GM12891 (cell line): ENCODE measurements at regions not wholly inside any gene's neighbourhood (a gene's known extent, or its start where the extent isn't known, plus 50 kb on each side); places are given as distances from the start of the nearest gene placed in this dataset.

ENCODE experiments used
- PAX5 ChIP-seq: IDR thresholded peaks from 2 replicates; pipeline ENCODE4 v1.6.1; 2011; ENCODE audit warnings: low read length, moderate library complexity, mild to moderate bottlenecking; ENCODE audit not compliant: insufficient read depth, severe bottlenecking
- POLR2A ChIP-seq: IDR thresholded peaks from 2 replicates; pipeline ENCODE4 v1.6.1; 2011; ENCODE audit warnings: low read depth, low read length, control low read depth
- POLR2AphosphoS5 ChIP-seq: IDR thresholded peaks from 2 replicates; pipeline ENCODE4 v1.6.1; 2011; ENCODE audit warnings: low read depth, low read length, control low read depth
- POU2F2 ChIP-seq: IDR thresholded peaks from 2 replicates; pipeline ENCODE4 v1.6.1; 2011; ENCODE audit warnings: low read depth, mild to moderate bottlenecking, control low read depth, low read length, moderate library complexity
- SPI1 ChIP-seq: IDR thresholded peaks from 2 replicates; pipeline ENCODE4 v1.6.1; 2011; ENCODE audit warnings: low read depth, low read length, control low read depth
- TAF1 ChIP-seq: IDR thresholded peaks from 2 replicates; pipeline ENCODE4 v1.6.1; 2011; ENCODE audit warnings: low read depth, low read length, control low read depth

- TF ChIP-seq TAF1 = no peak
- TF ChIP-seq POLR2A = no peak
- TF ChIP-seq POLR2AphosphoS5 = no peak
- TF ChIP-seq SPI1 = no peak
- no peak for TF ChIP-seq PAX5
- TF ChIP-seq POU2F2 = no peak
Observed at GRCh38 chr6:145370559-145370958, 364.8 kb downstream of the EPM2A start.
